OCI-LY3 (cell line): ENCODE measurements at regions not wholly inside any gene's neighbourhood (a gene's known extent, or its start where the extent isn't known, plus 50 kb on each side); places are given as distances from the start of the nearest gene placed in this dataset.

ENCODE experiments used
- CTCF ChIP-seq: fragments of 200-600, 300-600 bp; sonication (generic); IDR thresholded peaks from 2 replicates; pipeline ENCODE4 v1.5.1; 2014; ENCODE audit warnings: antibody characterized with exemption, low read length, low read depth
- EZH2phosphoT487 ChIP-seq: fragments of 200-600 bp; shearing (Covaris generic); IDR thresholded peaks from 2 replicates; pipeline ENCODE4 v1.6.1; 2018; ENCODE audit warnings: antibody characterized with exemption, mixed run types, low read depth

DNA sequence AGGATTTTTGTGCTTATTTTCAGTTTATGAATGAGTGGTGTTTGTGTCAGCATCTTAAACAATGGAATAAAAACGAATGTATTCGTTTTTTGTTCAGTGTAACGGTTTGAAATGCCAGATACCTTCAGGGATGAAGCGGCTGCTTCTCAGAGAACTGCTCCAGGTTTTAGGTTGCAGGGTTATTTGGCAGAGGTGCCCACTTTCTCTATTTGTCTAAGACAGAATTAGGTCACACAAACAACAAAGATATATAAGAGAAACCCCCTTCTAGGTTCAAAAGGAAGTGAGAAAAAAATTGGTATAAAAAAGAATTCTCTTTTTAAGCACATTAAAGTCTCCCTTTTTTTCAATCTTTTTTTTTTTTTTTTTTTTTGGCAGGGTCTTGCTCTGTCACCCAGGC is 98.9 kb downstream of the MFAP3L start:
- TF ChIP-seq CTCF (no peak), EZH2phosphoT487 (no peak)
